Fibroblast of gingiva (primary cell): ENCODE measurements at regions not wholly inside any gene's neighbourhood (a gene's known extent, or its start where the extent isn't known, plus 50 kb on each side); places are given as distances from the start of the nearest gene placed in this dataset.
A peak's percentile ranks its signal among the peaks of the same experiment; 100 is the strongest.

Experiments
- DNase-seq: peaks from one replicate; pipeline ENCODE4 v3.0.0-alpha.2; 2011; ENCODE audit warnings: low read depth

- DNase-seq: no peak
These were observed 146.3 kb upstream of the EEPD1 start for GRCh38 chr7:36006636-36007229.

- DNase-seq: no peak
These were observed 142.1 kb upstream of the EEPD1 start for GRCh38 chr7:36010656-36011587.

- DNase-seq: no peak
These were observed 141.5 kb upstream of the EEPD1 start for GRCh38 chr7:36011588-36011965.

GRCh38 chr7:36013246-36014014 lies 139.6 kb upstream of the EEPD1 start:
- DNase-seq: no peak

- DNase-seq: no peak
These were observed 138.1 kb upstream of the EEPD1 start for GRCh38 chr7:36014961-36015360.

- no peak for DNase-seq
These were observed 137.3 kb upstream of the EEPD1 start for GRCh38 chr7:36015733-36016132.

GRCh38 chr7:36016648-36017047 lies 136.4 kb upstream of the EEPD1 start:
- DNase-seq: no peak

- DNase-seq: no peak
These were observed 135.9 kb upstream of the EEPD1 start for GRCh38 chr7:36017111-36017510.

GRCh38 chr7:36018816-36019484 lies 134.1 kb upstream of the EEPD1 start:
- no peak for DNase-seq

- no peak for DNase-seq
These were observed 133.5 kb upstream of the EEPD1 start for GRCh38 chr7:36019538-36019937.

GRCh38 chr7:36019980-36020379 lies 133.1 kb upstream of the EEPD1 start:
- no peak for DNase-seq

GRCh38 chr7:36021367-36021766 lies 131.7 kb upstream of the EEPD1 start:
- DNase-seq: no peak

GRCh38 chr7:36021917-36022550 lies 131.0 kb upstream of the EEPD1 start:
- peak; percentile 35 for DNase-seq

GRCh38 chr7:36023033-36023560 lies 130.0 kb upstream of the EEPD1 start:
- DNase-seq: no peak

GRCh38 chr7:36025190-36025589 lies 127.9 kb upstream of the EEPD1 start:
- no peak for DNase-seq

GRCh38 chr7:36029311-36029710 lies 123.7 kb upstream of the EEPD1 start:
- DNase-seq: no peak

- DNase-seq: no peak
These were observed 123.1 kb upstream of the EEPD1 start for GRCh38 chr7:36029853-36030515.

GRCh38 chr7:36032361-36032818 lies 120.7 kb upstream of the EEPD1 start:
- DNase-seq: peak; percentile 69

- no peak for DNase-seq
These were observed 119.0 kb upstream of the EEPD1 start for GRCh38 chr7:36034020-36034419.

- DNase-seq: no peak
These were observed 117.9 kb upstream of the EEPD1 start for GRCh38 chr7:36035186-36035585.

- no peak for DNase-seq
These were observed 116.5 kb upstream of the EEPD1 start for GRCh38 chr7:36036590-36036989.
